ENCODE measurements at regions not wholly inside any gene's neighbourhood (a gene's known extent, or its start where the extent isn't known, plus 50 kb on each side); places are given as distances from the start of the nearest gene placed in this dataset.

DNA sequence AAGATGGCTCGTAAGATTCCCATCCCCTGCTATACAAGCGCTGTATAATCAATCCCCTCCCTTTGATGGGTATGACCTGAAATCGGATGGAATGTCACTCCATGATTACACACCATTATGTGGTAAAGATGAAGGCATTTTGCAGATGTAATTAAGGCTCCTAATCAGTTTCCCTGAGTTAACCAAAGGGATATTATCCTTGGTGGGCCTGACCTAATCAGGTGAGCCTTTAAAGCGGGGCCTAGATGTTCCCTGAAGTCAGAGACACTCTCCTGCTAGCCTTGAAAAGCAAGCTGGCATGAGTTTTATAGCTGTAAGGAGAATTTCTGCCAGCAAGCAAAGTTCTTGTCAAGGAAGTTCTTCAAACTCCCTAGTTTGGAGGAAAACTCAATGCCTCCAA lies 223.8 kb upstream of the FN1 start:
- Histone ChIP-seq H3K27ac (replicated peaks) (no peak overlapping the region), H3K4me3 (replicated peaks; ENCODE audit: insufficient read depth, low read length) (no peak overlapping the region), H3K27me3 (ENCODE audit: insufficient read depth, poor library complexity, severe bottlenecking) (peaks cover 2% of the 10 kb centered on the region)
- TF ChIP-seq SPI1 (IDR thresholded peaks at IDR 0.05; ENCODE audit: borderline replicate concordance, low read depth) = no peak
- no peak for TF ChIP-seq GABPA (IDR thresholded peaks at IDR 0.05; ENCODE audit: low read depth)
- TF ChIP-seq, protein P1, sequence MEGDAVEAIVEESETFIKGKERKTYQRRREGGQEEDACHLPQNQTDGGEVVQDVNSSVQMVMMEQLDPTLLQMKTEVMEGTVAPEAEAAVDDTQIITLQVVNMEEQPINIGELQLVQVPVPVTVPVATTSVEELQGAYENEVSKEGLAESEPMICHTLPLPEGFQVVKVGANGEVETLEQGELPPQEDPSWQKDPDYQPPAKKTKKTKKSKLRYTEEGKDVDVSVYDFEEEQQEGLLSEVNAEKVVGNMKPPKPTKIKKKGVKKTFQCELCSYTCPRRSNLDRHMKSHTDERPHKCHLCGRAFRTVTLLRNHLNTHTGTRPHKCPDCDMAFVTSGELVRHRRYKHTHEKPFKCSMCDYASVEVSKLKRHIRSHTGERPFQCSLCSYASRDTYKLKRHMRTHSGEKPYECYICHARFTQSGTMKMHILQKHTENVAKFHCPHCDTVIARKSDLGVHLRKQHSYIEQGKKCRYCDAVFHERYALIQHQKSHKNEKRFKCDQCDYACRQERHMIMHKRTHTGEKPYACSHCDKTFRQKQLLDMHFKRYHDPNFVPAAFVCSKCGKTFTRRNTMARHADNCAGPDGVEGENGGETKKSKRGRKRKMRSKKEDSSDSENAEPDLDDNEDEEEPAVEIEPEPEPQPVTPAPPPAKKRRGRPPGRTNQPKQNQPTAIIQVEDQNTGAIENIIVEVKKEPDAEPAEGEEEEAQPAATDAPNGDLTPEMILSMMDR (IDR thresholded peaks at IDR 0.05; ENCODE audit: insufficient read depth, low read length) = no peak
- TF ChIP-seq, protein P2, sequence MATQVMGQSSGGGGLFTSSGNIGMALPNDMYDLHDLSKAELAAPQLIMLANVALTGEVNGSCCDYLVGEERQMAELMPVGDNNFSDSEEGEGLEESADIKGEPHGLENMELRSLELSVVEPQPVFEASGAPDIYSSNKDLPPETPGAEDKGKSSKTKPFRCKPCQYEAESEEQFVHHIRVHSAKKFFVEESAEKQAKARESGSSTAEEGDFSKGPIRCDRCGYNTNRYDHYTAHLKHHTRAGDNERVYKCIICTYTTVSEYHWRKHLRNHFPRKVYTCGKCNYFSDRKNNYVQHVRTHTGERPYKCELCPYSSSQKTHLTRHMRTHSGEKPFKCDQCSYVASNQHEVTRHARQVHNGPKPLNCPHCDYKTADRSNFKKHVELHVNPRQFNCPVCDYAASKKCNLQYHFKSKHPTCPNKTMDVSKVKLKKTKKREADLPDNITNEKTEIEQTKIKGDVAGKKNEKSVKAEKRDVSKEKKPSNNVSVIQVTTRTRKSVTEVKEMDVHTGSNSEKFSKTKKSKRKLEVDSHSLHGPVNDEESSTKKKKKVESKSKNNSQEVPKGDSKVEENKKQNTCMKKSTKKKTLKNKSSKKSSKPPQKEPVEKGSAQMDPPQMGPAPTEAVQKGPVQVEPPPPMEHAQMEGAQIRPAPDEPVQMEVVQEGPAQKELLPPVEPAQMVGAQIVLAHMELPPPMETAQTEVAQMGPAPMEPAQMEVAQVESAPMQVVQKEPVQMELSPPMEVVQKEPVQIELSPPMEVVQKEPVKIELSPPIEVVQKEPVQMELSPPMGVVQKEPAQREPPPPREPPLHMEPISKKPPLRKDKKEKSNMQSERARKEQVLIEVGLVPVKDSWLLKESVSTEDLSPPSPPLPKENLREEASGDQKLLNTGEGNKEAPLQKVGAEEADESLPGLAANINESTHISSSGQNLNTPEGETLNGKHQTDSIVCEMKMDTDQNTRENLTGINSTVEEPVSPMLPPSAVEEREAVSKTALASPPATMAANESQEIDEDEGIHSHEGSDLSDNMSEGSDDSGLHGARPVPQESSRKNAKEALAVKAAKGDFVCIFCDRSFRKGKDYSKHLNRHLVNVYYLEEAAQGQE (IDR thresholded peaks at IDR 0.05; ENCODE audit: insufficient replicate concordance, low read depth) = no peak
- TF ChIP-seq POLR2AphosphoS5 (IDR thresholded peaks at IDR 0.05; ENCODE audit: low read depth) = no peak
- no peak for DNase-seq (ENCODE audit: low read depth in 1 of 2, low spot score in 1 of 2)

DNA sequence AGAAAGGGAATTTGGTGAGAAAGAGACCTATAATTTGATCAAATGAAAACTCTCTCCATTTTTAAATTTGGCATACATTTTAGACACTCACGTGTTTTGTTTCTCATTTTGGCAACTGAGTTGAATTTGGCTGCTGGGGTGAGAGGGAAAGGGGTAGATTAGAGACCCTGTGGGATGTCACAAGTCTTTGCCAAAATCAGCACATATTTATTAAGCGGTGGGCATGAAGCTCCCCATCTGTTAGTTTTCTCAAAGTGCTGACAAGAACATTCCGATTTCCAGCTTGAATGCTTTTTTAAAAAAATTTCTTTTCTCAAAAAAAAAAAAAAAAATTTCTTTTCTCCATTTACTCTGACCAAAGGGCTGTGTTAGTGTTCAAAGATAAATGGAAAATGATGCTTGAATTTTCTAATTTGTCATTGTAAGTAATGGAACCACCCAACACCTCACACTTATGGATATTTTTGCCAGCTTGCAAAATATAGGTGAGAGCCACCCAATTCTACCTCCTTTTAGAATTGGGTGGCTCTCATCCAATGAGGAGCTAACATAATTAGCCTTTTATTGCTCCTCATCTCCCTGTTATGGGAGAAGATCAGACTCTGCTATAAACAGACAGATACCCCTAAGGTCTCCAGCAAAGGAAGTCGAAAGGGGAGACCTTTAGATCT lies 222.9 kb upstream of the FN1 start:
- Histone ChIP-seq H3K4me3 (replicated peaks; ENCODE audit: insufficient read depth, low read length) (no peak overlapping the region), H3K27ac (replicated peaks) (no peak overlapping the region), H3K27me3 (ENCODE audit: insufficient read depth, poor library complexity, severe bottlenecking) (peaks cover 2% of the 10 kb centered on the region)
- DNase-seq (ENCODE audit: low read depth in 1 of 2, low spot score in 1 of 2) = no peak
- TF ChIP-seq GABPA (IDR thresholded peaks at IDR 0.05; ENCODE audit: low read depth) (no peak), POLR2AphosphoS5 (IDR thresholded peaks at IDR 0.05; ENCODE audit: low read depth) (no peak), SPI1 (IDR thresholded peaks at IDR 0.05; ENCODE audit: borderline replicate concordance, low read depth) (no peak)
- TF ChIP-seq, protein P1 (IDR thresholded peaks at IDR 0.05; ENCODE audit: insufficient read depth, low read length) = no peak
- TF ChIP-seq, protein P2 (IDR thresholded peaks at IDR 0.05; ENCODE audit: insufficient replicate concordance, low read depth) = no peak

DNA sequence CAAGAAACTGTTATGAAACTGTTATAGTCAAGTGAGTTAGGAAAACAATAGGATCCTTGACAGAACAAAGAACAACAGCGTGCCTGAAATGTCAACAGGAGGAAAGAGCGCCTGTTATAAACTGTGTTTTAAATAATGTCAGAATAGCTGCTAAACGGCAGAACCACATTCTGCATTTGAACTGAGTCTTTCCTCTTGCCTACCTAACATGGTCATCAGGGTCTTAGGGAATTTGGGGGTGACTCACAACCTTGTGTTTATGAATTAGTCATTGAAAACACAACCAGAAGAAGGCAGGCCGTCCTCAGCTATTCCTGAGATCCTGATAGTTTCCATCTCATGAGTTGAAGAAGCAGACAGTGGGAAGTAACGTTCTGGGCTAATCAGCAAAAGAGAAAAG lies 222.0 kb upstream of the FN1 start:
- H3K27ac ChIP-seq (replicated peaks) = no peak overlapping the region
- H3K27me3 ChIP-seq (ENCODE audit: insufficient read depth, poor library complexity, severe bottlenecking) = peaks cover 2% of the 10 kb centered on the region
- DNase-seq (ENCODE audit: low read depth in 1 of 2, low spot score in 1 of 2) = no peak
- H3K4me3 ChIP-seq (replicated peaks; ENCODE audit: insufficient read depth, low read length) = no peak overlapping the region
- no peak for TF ChIP-seq SPI1 (IDR thresholded peaks at IDR 0.05; ENCODE audit: borderline replicate concordance, low read depth)
- no peak for TF ChIP-seq POLR2AphosphoS5 (IDR thresholded peaks at IDR 0.05; ENCODE audit: low read depth)
- TF ChIP-seq, protein P2 (IDR thresholded peaks at IDR 0.05; ENCODE audit: insufficient replicate concordance, low read depth) = no peak
- TF ChIP-seq GABPA (IDR thresholded peaks at IDR 0.05; ENCODE audit: low read depth) = no peak
- TF ChIP-seq, protein P1 (IDR thresholded peaks at IDR 0.05; ENCODE audit: insufficient read depth, low read length) = no peak

Data from HL-60 (cell line).